IMR-90 (cell line): ENCODE measurements at regions not wholly inside any gene's neighbourhood (a gene's known extent, or its start where the extent isn't known, plus 50 kb on each side); places are given as distances from the start of the nearest gene placed in this dataset.

Experiments used
- ATAC-seq: fragments of 200-7000 bp; cut with Tn5 transposase; 2 replicates; pipeline ENCODE4 v1.9.1; 2020; ENCODE audit warnings: low read depth, mild to moderate bottlenecking, moderate library complexity
- BruUV-seq: library from RNA; stranded (reverse); fragments of 400-500 nt; replicated peaks from 2 replicates; lab custom pipeline; 2021; lab: Mats Ljungman, UMichigan
- CTCF ChIA-PET: fragments of 300-600 bp; formaldehyde crosslinking; extraction: SDS; loops from one replicate; lab custom pipeline; 2021; ENCODE audit warnings: antibody characterized with exemption; lab: Yijun Ruan, JAX
- POLR2A ChIA-PET: fragments of 300-600 bp; sonication (Branson Sonifier 250); formaldehyde crosslinking; loops from one replicate; lab custom pipeline; 2022; ENCODE audit warnings: antibody characterized with exemption; ENCODE audit not compliant: unreplicated experiment; lab: Charles Lee
- DNase-seq: peaks from one replicate; pipeline ENCODE4 v3.0.0; 2013
- H2AFZ ChIP-seq: replicated peaks from 2 replicates; pipeline ENCODE3; 2013; ENCODE audit warnings: low read length, mild to moderate bottlenecking; ENCODE audit not compliant: poor library complexity
- H2AK5ac ChIP-seq: 2 replicates; pipeline ENCODE4 v1.6.1; 2013; ENCODE audit warnings: low read depth, low read length, inconsistent platforms
- H2AK9ac ChIP-seq: replicated peaks from 2 replicates; pipeline ENCODE3; 2013; ENCODE audit warnings: mild to moderate bottlenecking, low read depth, low read length, moderate library complexity; ENCODE audit not compliant: poor library complexity
- H2BK120ac ChIP-seq: 2 replicates; pipeline ENCODE4 v1.6.1; 2013; ENCODE audit warnings: low read depth, low read length, inconsistent platforms
- H2BK15ac ChIP-seq: 3 replicates; pipeline ENCODE4 v1.6.1; 2013; ENCODE audit warnings: low read depth, low read length, inconsistent platforms
- H2BK20ac ChIP-seq: 2 replicates; pipeline ENCODE4 v1.6.1; 2013; ENCODE audit warnings: low read depth, mild to moderate bottlenecking, inconsistent platforms, low read length, moderate library complexity
- H2BK5ac ChIP-seq: 2 replicates; pipeline ENCODE4 v1.6.1; 2013; ENCODE audit warnings: mild to moderate bottlenecking, low read depth, low read length, inconsistent platforms; ENCODE audit not compliant: poor library complexity, severe bottlenecking
- H3K14ac ChIP-seq: replicated peaks from 2 replicates; pipeline ENCODE4 v1.6.1; 2013; ENCODE audit warnings: low read depth, low read length, inconsistent platforms
- H3K18ac ChIP-seq: 2 replicates; pipeline ENCODE4 v1.6.1; 2013; ENCODE audit warnings: low read depth, low read length, control low read depth
- H3K23ac ChIP-seq: 2 replicates; pipeline ENCODE4 v1.6.1; 2013; ENCODE audit warnings: low read depth, low read length, inconsistent platforms
- H3K27ac ChIP-seq: 2 replicates; pipeline ENCODE4 v1.5.1; 2013; ENCODE audit warnings: mild to moderate bottlenecking, control low read depth, low read length; ENCODE audit not compliant: insufficient read depth
- H3K27me3 ChIP-seq: 2 replicates; pipeline ENCODE4 v1.6.1; 2013; ENCODE audit warnings: low read length; ENCODE audit not compliant: control insufficient read depth, insufficient read depth
- H3K36me3 ChIP-seq: 2 replicates; pipeline ENCODE4 v1.6.1; 2013; ENCODE audit warnings: low read length, mixed read lengths; ENCODE audit not compliant: control insufficient read depth, insufficient read depth
- H3K4ac ChIP-seq: 2 replicates; pipeline ENCODE4 v1.6.1; 2013; ENCODE audit warnings: low read depth, low read length, inconsistent platforms
- H3K4me1 ChIP-seq: 2 replicates; pipeline ENCODE4 v1.6.1; 2013; ENCODE audit warnings: low read length, mixed read lengths; ENCODE audit not compliant: control insufficient read depth, insufficient read depth
- H3K4me2 ChIP-seq: 2 replicates; pipeline ENCODE4 v1.6.1; 2013; ENCODE audit warnings: low read depth, mild to moderate bottlenecking, control low read depth, low read length, moderate library complexity
- H3K4me3 ChIP-seq: 2 replicates; pipeline ENCODE4 v1.5.1; 2013; ENCODE audit warnings: low read depth, mild to moderate bottlenecking, control low read depth, low read length, moderate library complexity; ENCODE audit not compliant: insufficient read depth
- H3K56ac ChIP-seq: 2 replicates; pipeline ENCODE4 v1.6.1; 2013; ENCODE audit warnings: low read length, inconsistent platforms; ENCODE audit not compliant: insufficient read depth; ENCODE audit errors: extremely low read depth
- H3K79me1 ChIP-seq, 2 experiments: 2 replicates each; pipeline ENCODE4 v1.6.1; 2013; ENCODE audit warnings: low read length in 2 of 2, inconsistent platforms in 1 of 2, low read depth in 1 of 2
- H3K9ac ChIP-seq: 2 replicates; pipeline ENCODE4 v1.6.1; 2013; ENCODE audit warnings: low read depth, low read length, control low read depth
- H3K9me1 ChIP-seq: 2 replicates; pipeline ENCODE4 v1.6.1; 2013; ENCODE audit warnings: low read length, inconsistent platforms; ENCODE audit not compliant: insufficient read depth
- H3K9me3 ChIP-seq: 2 replicates; pipeline ENCODE4 v1.6.1; 2013; ENCODE audit warnings: low read length; ENCODE audit not compliant: control insufficient read depth, insufficient read depth
- H4K20me1 ChIP-seq: 2 replicates; pipeline ENCODE4 v1.6.1; 2013; ENCODE audit warnings: low read length, inconsistent platforms; ENCODE audit not compliant: insufficient read depth
- H4K5ac ChIP-seq: 2 replicates; pipeline ENCODE4 v1.6.1; 2013; ENCODE audit warnings: mild to moderate bottlenecking, low read depth, low read length, control low read depth
- H4K8ac ChIP-seq, 2 experiments: 2 replicates each; pipeline ENCODE4 v1.6.1; 2013; ENCODE audit warnings: low read depth in 2 of 2, low read length in 2 of 2, control low read depth in 1 of 2, inconsistent platforms in 1 of 2
- H4K91ac ChIP-seq: 2 replicates; pipeline ENCODE4 v1.6.1; 2013; ENCODE audit warnings: low read depth, low read length, inconsistent platforms; ENCODE audit not compliant: insufficient read depth
- BHLHE40 ChIP-seq: fragments of 150-350 bp; IDR thresholded peaks from 2 replicates; pipeline ENCODE4 v1.6.1; 2016; ENCODE audit warnings: mild to moderate bottlenecking, low read depth, low read length
- CEBPB ChIP-seq: IDR thresholded peaks from 2 replicates; pipeline ENCODE4 v1.6.1; 2012; ENCODE audit warnings: low read depth, low read length, improper control_type of control experiment
- CHD1 ChIP-seq: IDR thresholded peaks from 2 replicates; pipeline ENCODE4 v1.6.1; 2012; ENCODE audit warnings: low read depth, low read length, improper control_type of control experiment
- CTCF ChIP-seq: conservative IDR thresholded peaks from 2 replicates; pipeline ENCODE4 v1.5.1; 2012; ENCODE audit warnings: mild to moderate bottlenecking, low read depth, low read length, improper control_type of control experiment
- ELK1 ChIP-seq: fragments of 150-350 bp; IDR thresholded peaks from 2 replicates; pipeline ENCODE4 v1.6.1; 2016; ENCODE audit warnings: low read depth, mild to moderate bottlenecking, low read length, moderate library complexity, borderline replicate concordance
- FOS ChIP-seq: fragments of 150-350 bp; IDR thresholded peaks from 2 replicates; pipeline ENCODE4 v1.6.1; 2016; ENCODE audit warnings: low read depth, low read length
- MAFK ChIP-seq: IDR thresholded peaks from 2 replicates; pipeline ENCODE4 v1.6.1; 2012; ENCODE audit warnings: low read depth, low read length, improper control_type of control experiment
- MAZ ChIP-seq: IDR thresholded peaks from 2 replicates; pipeline ENCODE4 v1.6.1; 2012; ENCODE audit warnings: low read depth, mild to moderate bottlenecking, low read length, improper control_type of control experiment, moderate library complexity, borderline replicate concordance
- MXI1 ChIP-seq: IDR thresholded peaks from 2 replicates; pipeline ENCODE4 v1.6.1; 2012; ENCODE audit warnings: low read depth, mild to moderate bottlenecking, low read length, moderate library complexity, borderline replicate concordance
- NFE2L2 ChIP-seq: fragments of 150-350 bp; IDR thresholded peaks from 2 replicates; pipeline ENCODE4 v1.6.1; 2016; ENCODE audit warnings: low read depth, mild to moderate bottlenecking, low read length
- POLR2A ChIP-seq: IDR thresholded peaks from 2 replicates; pipeline ENCODE4 v1.6.1; 2012; ENCODE audit warnings: mild to moderate bottlenecking, low read depth, low read length
- RAD21 ChIP-seq: IDR thresholded peaks from 2 replicates; pipeline ENCODE4 v1.6.1; 2012; ENCODE audit warnings: low read length, improper control_type of control experiment
- RCOR1 ChIP-seq: IDR thresholded peaks from 2 replicates; pipeline ENCODE4 v1.6.1; 2012; ENCODE audit warnings: mild to moderate bottlenecking, low read length, improper control_type of control experiment; ENCODE audit not compliant: insufficient replicate concordance
- RFX5 ChIP-seq: IDR thresholded peaks from 2 replicates; pipeline ENCODE4 v1.8.0; 2012; ENCODE audit warnings: low read depth, mild to moderate bottlenecking, low read length, moderate library complexity
- SMC3 ChIP-seq: fragments of 150-350 bp; IDR thresholded peaks from 2 replicates; pipeline ENCODE4 v1.6.1; 2016; ENCODE audit warnings: low read depth, mild to moderate bottlenecking, antibody characterized with exemption, low read length, moderate library complexity
- USF2 ChIP-seq: fragments of 150-350 bp; IDR thresholded peaks from 2 replicates; pipeline ENCODE4 v1.6.1; 2017; ENCODE audit warnings: mild to moderate bottlenecking, antibody characterized with exemption, low read length, low read depth
- WGBS, 2 experiments: methylation state at CpG; one replicate each; pipeline versions ENCODE4 v1.1.5 to v1.1.7; 2013; ENCODE audit warnings: missing lambda C conversion rate in 2 of 2; ENCODE audit not compliant: insufficient read length in 1 of 2; ENCODE audit errors: extremely low coverage in 2 of 2; 5-methylcytosine and 5-hydroxymethylcytosine counted together
- dilution Hi-C: fragments of 300-500 bp; cut with HindIII; formaldehyde crosslinking; loops from one replicate; pipeline ENCODE4 v1.14.3; 2018; ENCODE audit warnings: low sequenced_read_pairs; ENCODE audit not compliant: unreplicated experiment
- in situ Hi-C: fragments of 300-500 bp; cut with MboI; formaldehyde crosslinking; loops from 3 replicates; pipeline ENCODE4 v1.14.3; 2019; ENCODE audit warnings: low sequenced_read_pairs, inconsistent platforms, mixed read lengths
- intact Hi-C: fragments of 100-400 bp; cut with micrococcal nuclease; formaldehyde crosslinking; loops from 2 replicates; pipeline ENCODE4 v1.10.0; 2022

- ChIA-PET CTCF (no interaction called here), POLR2A (no interaction called here)
- no peak overlapping the region for H3K4ac ChIP-seq
- no peaks in the 10 kb centered on the region for H3K9me1 ChIP-seq
- no peaks in the 10 kb centered on the region for H4K20me1 ChIP-seq
- H2BK15ac ChIP-seq, result no peak overlapping the region
- no peak overlapping the region for H3K56ac ChIP-seq
- H3K4me3 ChIP-seq, result no peak overlapping the region
- H4K5ac ChIP-seq, result no peak overlapping the region
- no CpG with 5 or more reads among the region's 3 CpGs for WGBS, 2 experiments
- dilution Hi-C loops (no loop called here), in situ Hi-C loops (no loop called here), intact Hi-C loops (loop anchor here (5.0 kb wide), 1 partner anchor 497 kb away; no protein-coding TSS in a partner anchor)
- ATAC-seq (no peak), DNase-seq (no peak)
- H2BK120ac ChIP-seq, result no peak overlapping the region
- H3K27ac ChIP-seq, result no peak overlapping the region
- H4K8ac ChIP-seq, result no peak overlapping the region
- no peak overlapping the region for H3K14ac ChIP-seq
- H3K18ac ChIP-seq, result no peak overlapping the region
- H2BK5ac ChIP-seq, result no peak overlapping the region
- no peak overlapping the region for H2BK20ac ChIP-seq
- no peaks in the 10 kb centered on the region for H3K4me1 ChIP-seq
- H2AFZ ChIP-seq, result no peak overlapping the region
- no peak overlapping the region for H2AK5ac ChIP-seq
- no peak overlapping the region for H2AK9ac ChIP-seq
- TF ChIP-seq SMC3, result no peak
- TF ChIP-seq ELK1, result no peak
- TF ChIP-seq BHLHE40, result no peak
- TF ChIP-seq USF2, result no peak
- no peak for TF ChIP-seq NFE2L2
- no peak for TF ChIP-seq MAZ
- no peak for TF ChIP-seq POLR2A
- no peak for TF ChIP-seq RAD21
- TF ChIP-seq FOS, result no peak
- TF ChIP-seq CTCF, result no peak
- TF ChIP-seq RCOR1, result no peak
- TF ChIP-seq CHD1, result no peak
- TF ChIP-seq RFX5, result no peak
- no peak for TF ChIP-seq MXI1
- no peak for TF ChIP-seq CEBPB
- no peak for TF ChIP-seq MAFK
- no peak overlapping the region for H3K23ac ChIP-seq
- no peak overlapping the region for H3K9ac ChIP-seq
- no peaks in the 10 kb centered on the region for H3K27me3 ChIP-seq
- H3K36me3 ChIP-seq, result no peaks in the 10 kb centered on the region
- no peak overlapping the region for H4K91ac ChIP-seq
- no peak overlapping the region for H3K4me2 ChIP-seq
- H3K79me1 ChIP-seq, result no peaks in the 10 kb centered on the region
- no TSS peak for BruUV-seq
- no peaks in the 10 kb centered on the region for H3K9me3 ChIP-seq
These were observed 343.9 kb upstream of the GRAMD2B start for GRCh38 chr5:126079266-126079665.
